Progenitor cell of endocrine pancreas (in vitro differentiated cells): ENCODE measurements at regions not wholly inside any gene's neighbourhood (a gene's known extent, or its start where the extent isn't known, plus 50 kb on each side); places are given as distances from the start of the nearest gene placed in this dataset.
A peak's percentile ranks its signal among the peaks of the same experiment; 100 is the strongest.

Source experiments
- DNase-seq: peaks from one replicate; pipeline ENCODE4 v3.0.0; 2021; ENCODE audit warnings: low spot score; ENCODE audit not compliant: unreplicated experiment
- H3K27ac Mint-ChIP-seq: 2 replicates; pipeline ENCODE4 v1.8.0; 2021; ENCODE audit warnings: mild to moderate bottlenecking, moderate library complexity, mixed read lengths
- H3K27me3 Mint-ChIP-seq: 2 replicates; pipeline ENCODE4 v1.8.0; 2021; ENCODE audit warnings: mixed read lengths
- H3K36me3 Mint-ChIP-seq: 2 replicates; pipeline ENCODE4 v1.8.0; 2022; ENCODE audit warnings: mixed read lengths; ENCODE audit not compliant: insufficient read depth
- H3K4me1 Mint-ChIP-seq: 2 replicates; pipeline ENCODE4 v1.8.0; 2021; ENCODE audit warnings: low read depth, mixed read lengths
- H3K4me3 Mint-ChIP-seq: 2 replicates; pipeline ENCODE4 v1.8.0; 2021; ENCODE audit warnings: low read depth, mild to moderate bottlenecking, moderate library complexity, mixed read lengths
- H3K9me3 Mint-ChIP-seq: 2 replicates; pipeline ENCODE4 v1.8.0; 2021; ENCODE audit warnings: low read depth, mixed read lengths
- TF ChIP-seq, protein P1 (sequence below): fragments of 200-600 bp; sonication (generic); IDR thresholded peaks from one replicate; pipeline ENCODE4 v1.5.0; 2021; ENCODE audit warnings: antibody characterized with exemption, mild to moderate bottlenecking; ENCODE audit not compliant: unreplicated experiment

- no peak for DNase-seq
- Mint-ChIP-seq H3K4me1 (no peaks in the 10 kb centered on the region), H3K4me3 (no peak overlapping the region), H3K27ac (no peak overlapping the region), H3K27me3 (peaks cover 28% of the 10 kb centered on the region), H3K36me3 (no peaks in the 10 kb centered on the region), H3K9me3 (no peaks in the 10 kb centered on the region)
- TF ChIP-seq, protein P1, sequence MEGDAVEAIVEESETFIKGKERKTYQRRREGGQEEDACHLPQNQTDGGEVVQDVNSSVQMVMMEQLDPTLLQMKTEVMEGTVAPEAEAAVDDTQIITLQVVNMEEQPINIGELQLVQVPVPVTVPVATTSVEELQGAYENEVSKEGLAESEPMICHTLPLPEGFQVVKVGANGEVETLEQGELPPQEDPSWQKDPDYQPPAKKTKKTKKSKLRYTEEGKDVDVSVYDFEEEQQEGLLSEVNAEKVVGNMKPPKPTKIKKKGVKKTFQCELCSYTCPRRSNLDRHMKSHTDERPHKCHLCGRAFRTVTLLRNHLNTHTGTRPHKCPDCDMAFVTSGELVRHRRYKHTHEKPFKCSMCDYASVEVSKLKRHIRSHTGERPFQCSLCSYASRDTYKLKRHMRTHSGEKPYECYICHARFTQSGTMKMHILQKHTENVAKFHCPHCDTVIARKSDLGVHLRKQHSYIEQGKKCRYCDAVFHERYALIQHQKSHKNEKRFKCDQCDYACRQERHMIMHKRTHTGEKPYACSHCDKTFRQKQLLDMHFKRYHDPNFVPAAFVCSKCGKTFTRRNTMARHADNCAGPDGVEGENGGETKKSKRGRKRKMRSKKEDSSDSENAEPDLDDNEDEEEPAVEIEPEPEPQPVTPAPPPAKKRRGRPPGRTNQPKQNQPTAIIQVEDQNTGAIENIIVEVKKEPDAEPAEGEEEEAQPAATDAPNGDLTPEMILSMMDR = no peak
Measured at GRCh38 chr4:1506956-1507721, 100.9 kb upstream of the NKX1-1 start.

DNA sequence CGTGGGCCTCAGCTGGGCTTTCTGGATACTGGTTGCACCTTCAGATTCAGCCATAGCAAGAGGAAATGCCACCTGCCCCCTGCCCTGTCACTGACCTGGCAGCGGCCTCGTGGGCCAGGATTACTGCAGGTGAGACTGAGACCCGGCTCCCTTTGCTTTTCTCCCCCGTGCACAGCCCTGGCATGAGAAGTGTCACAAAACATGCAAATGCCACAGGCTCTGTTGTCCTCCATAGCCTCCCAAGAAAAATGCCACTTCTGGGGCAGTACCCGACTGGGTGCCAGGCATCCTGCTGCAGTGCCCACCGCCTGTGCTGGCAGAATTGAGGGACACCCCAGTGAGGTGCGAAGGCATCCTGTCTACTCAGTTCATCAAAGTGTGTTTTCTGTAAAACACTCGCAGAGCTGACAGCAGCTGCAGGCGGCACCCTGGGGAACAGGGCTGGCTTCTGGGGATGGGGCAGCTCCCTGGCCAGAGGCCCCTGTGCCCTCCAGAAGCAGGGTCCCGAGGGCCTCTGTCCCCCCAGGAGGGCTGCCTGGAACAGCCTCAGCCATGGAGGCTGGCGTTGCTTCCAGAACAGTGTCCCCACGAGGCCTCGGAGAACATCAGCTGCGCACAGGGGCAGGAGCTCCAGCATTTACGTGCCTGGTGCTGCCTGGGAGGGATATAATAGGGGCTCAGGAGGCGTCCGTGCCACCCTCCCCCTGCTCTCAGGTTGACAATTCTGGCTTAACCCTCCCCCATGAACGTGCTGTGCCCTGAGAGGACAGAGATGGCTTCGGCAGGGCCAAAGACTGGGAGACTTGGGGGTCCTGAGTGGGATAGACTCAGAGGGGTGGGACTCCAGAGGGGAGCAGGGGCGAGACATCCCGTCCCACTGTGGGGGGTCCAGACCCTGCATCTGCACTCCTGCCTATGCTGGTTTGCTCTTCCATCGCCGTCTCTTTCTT, 99.5 kb upstream of the NKX1-1 start:
- Mint-ChIP-seq H3K9me3 (no peaks in the 10 kb centered on the region), H3K27ac (no peak overlapping the region), H3K27me3 (peaks cover 28% of the 10 kb centered on the region), H3K4me1 (no peaks in the 10 kb centered on the region), H3K36me3 (no peaks in the 10 kb centered on the region), H3K4me3 (no peak overlapping the region)
- TF ChIP-seq, protein P1 = no peak
- no peak for DNase-seq

GRCh38 chr4:1504595-1505500, 98.6 kb upstream of the NKX1-1 start:
- no peak overlapping the region for H3K27ac Mint-ChIP-seq
- peak; percentile 6 for DNase-seq
- H3K36me3 Mint-ChIP-seq = no peaks in the 10 kb centered on the region
- H3K27me3 Mint-ChIP-seq = peaks cover 19% of the 10 kb centered on the region
- H3K9me3 Mint-ChIP-seq = no peaks in the 10 kb centered on the region
- no peak overlapping the region for H3K4me3 Mint-ChIP-seq
- TF ChIP-seq, protein P1 = no peak
- H3K4me1 Mint-ChIP-seq = no peaks in the 10 kb centered on the region

- Mint-ChIP-seq H3K27ac (no peak overlapping the region), H3K4me3 (no peak overlapping the region), H3K4me1 (no peaks in the 10 kb centered on the region), H3K9me3 (no peaks in the 10 kb centered on the region), H3K27me3 (peaks cover 17% of the 10 kb centered on the region), H3K36me3 (no peaks in the 10 kb centered on the region)
- TF ChIP-seq, protein P1 = no peak
- DNase-seq = no peak
Measured at GRCh38 chr4:1503583-1504471, 97.6 kb upstream of the NKX1-1 start.
